NCI-H748 (cell line): ENCODE measurements at regions not wholly inside any gene's neighbourhood (a gene's known extent, or its start where the extent isn't known, plus 50 kb on each side); places are given as distances from the start of the nearest gene placed in this dataset.
"Not testable (repeated sequence)": the region's sequence is repeated elsewhere in the genome, so short reads cannot be mapped to it uniquely, and the experiment has no call there.

Experiments
- DNase-seq: peaks from one replicate; lab custom pipeline; 2025; ENCODE audit not compliant: unreplicated experiment; lab: John Stamatoyannopoulos, UW

DNA sequence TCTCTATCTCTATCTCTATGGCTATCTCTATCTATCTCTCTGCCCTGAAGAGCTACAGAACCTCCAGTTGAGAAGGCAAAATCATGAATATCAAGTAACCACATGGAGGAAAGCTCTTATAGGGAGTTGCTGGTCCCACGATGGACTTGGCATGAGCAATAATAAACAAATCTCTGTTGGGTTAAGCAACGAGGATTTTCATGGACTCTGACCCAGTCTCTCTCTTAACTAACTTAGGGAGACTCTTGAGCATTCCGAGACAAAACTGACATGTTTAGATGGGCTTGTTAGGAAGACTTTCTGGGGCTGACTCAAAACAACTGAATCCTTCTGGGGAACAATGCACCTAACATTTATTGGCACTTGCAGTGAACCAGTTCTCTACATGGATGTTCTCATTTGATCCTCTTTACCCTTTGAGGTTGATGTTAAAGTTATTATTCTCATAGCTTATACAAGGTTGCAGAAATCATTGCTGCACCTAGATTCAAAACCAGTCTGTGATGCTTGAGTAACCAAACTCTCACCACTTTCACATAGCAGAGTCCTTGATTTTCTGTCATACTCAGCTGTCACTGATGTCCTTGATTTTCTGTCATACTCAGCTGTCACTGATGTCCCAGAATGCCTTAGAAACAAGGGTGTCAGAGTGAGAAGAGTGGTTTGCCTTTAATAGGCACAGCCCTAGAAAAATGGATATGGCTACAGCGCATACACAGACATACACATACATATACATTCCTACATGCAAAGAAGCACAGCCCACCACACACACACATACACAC, 354.6 kb upstream of the MAF start:
- DNase-seq = no peak

DNA sequence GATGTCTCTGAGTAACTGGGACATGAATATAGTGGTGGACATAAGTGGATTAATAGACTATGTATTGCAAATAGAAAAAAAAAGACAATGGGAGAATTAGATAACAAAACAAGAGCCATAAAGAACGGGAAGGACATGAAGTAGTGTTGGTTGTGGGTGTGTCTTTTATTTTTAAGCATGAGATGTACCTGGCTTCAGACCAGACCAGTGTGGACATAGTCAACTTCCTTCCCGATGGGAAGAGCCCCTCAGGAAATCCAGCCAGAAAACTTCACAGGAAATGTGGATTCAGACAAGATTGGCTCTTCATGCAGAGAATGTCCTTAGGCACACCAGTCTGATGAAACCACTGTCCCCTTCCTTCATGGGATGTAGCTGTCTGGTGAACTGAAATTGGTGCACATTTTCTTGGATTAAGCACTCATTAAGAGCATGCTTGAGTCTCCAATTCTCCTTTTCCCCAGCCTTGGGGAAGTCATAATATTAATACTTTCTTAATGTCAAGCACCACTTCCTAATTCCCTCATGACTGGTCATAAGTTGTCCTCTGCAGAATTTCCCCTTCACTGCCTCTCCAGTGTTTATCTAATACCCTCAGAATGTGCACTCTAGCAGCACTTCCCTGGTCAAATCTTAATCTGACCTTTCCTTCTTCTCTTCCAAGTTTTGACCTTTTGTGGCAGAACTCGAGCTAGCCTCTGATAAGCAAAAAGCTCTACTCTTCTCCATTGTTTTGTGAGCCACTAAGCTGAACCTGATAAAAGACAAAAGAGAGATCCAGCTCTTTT, 350.6 kb upstream of the MAF start:
- no peak for DNase-seq

DNA sequence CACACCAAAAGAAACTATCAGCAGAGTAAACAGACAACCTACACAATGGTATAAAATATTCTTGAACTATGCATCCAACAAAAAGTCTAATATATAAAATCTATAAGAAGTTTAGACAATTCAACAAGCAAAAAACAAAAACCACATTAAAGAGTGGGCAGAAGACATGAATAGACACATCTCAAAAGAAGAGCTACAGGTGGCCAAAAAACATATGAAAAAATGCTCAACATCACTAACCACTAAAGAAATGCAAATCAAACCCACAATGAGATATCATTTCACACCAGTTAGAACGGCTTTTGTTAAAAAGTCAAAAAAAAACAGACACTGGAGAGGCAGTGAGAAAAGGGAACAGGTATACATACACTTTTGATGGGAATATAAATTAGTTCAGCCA, 348.9 kb upstream of the MAF start:
- no peak for DNase-seq

DNA sequence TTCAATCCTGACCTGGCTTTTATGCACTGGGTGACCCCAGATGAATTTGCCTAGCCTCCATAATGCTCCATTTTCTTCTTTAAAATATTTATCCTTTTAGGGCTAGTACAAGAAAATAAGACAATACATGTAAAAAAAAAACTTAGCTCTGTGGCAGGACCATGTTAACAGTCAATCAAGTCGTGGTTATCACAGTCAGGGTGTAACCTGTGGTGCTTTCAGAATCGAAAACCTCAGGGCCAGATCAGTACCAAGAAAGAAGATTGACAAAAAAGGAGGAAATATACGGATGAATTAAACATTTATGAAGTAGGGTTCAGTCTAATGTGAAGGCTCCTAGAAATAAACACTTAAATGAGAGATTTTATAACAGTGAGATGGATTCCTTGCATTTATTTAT, 347.2 kb upstream of the MAF start:
- DNase-seq = no peak

DNA sequence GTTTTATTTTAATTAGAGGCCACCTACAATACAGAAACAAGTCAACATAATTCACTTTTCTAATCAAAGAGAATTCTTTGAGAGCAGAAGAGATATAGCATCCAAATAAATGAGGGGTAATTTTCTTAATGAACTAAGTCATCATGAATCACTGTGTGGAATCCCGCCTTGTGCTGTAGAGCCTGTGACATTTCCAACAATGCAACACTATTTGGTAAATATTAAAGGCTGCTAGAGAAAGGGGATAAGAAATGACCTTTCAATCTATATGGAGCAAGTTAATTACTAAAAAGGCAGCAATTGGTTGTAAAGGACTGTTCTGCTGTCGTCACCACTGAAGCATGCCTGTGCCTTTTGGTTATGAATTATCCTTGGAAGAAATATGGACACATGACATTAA, 345.7 kb upstream of the MAF start:
- DNase-seq = no peak

DNA sequence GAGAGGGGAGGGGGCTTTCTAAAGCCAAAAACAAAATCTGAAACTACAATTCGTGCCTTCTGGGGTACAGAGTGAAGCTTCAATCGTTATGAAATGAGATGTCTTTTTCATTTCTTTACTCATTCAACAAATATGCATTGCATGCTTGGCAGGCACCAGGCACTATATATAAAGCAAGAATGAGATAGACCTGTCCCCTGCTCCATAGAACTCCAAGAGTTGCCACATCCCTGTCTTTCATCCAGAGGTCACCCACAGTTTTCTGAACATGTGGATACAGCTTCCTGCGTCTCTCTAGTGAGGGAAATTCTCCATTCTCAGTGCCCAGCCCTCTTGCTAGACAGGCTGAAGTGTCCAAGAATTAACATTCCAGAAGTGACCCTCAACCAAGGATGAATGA, 343.2 kb upstream of the MAF start:
- DNase-seq = no peak

DNA sequence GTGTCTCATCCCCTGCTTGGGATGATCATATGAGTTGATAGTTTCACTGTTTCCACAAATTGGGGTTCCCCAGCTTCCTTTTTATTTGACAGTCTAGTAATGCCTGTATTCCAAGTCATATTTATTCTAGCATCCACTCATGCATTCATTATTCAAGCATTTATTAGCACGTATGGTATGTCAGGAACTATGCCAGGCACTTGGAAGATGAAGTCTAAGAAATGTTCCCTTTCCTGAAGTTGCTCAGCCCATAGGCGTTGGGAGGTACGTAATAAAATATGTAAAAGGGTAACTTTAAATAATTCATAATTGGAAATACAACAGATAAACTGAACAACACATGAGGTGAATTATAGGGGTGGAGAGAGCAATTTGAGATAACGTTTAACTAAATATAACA, 338.0 kb upstream of the MAF start:
- DNase-seq = no peak

DNA sequence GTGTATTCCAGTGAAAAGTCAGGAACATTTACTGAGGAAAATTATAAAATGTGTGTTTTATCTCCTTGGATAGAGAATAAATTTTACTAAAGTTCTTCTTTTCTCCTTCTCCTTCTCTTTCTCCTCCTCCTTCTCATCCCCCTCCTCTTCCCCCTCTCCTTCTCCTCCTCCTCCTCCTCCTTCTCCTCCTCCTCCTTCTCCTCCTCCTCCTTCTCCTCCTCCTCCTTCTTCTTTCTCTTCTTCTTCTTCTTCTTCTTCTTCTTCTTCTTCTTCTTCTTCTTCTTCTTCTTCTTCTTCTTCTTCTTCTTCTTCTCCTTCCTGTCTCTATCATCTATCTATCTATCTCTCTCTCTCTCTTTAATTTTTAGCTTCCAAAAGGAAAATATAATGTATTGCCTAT, 337.1 kb upstream of the MAF start:
- DNase-seq = not testable (repeated sequence)

DNA sequence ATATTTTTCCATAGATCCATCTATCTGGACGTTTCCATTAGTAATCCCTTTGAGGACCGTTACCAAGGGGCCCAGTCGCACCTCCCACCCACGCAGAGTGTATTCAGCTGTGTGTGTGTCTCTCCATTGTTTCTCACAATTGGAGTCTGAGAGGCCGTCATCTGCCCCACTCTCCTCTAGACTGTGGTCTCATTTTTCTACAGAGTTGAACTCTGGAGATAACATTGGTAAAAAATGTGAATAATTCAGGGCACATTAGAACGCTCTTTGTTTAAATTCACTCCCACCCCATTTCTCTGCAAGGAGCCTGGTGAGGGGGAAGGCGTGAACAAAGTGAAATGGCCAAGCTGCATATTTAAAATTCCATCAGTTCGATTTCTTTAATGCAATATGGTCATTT, 333.1 kb upstream of the MAF start:
- DNase-seq = no peak

DNA sequence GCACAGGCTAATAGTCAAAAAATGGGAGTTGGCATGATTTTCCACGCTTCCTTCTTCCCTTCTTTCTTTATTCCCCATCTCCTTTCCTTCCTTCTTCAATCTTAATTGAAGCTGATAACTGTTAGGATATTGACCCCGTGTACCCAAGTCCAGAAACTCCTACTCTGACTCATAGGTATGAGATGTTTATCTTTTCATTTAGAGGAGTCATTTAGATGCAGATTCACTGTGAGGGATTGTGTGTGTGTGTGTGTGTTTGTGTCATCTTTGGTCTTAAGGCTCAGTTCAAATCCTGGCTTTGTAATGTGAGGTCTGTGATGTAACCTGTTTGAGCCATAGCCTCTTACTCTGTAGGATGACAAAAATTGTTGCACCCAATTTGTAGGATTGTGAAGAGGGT, 332.0 kb upstream of the MAF start:
- no peak for DNase-seq

DNA sequence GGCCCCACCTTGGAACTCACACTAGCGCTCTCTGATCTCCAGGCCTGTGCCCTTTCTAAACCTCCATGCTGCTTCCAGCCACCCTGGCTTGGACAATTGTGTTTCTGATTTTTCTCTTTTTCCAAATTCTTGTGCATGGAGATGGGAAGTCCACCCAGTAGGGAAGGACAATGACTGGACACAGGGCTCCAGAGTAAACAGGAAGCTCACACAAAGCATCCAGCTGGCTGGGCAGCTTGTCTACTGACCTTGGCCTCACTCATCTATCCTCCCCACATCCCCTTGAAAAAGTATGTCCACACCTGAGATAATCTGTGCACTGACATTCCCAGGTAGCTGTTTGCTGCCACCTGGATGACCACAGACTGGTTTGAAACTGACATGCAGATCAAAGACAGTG, 331.2 kb upstream of the MAF start:
- no peak for DNase-seq

DNA sequence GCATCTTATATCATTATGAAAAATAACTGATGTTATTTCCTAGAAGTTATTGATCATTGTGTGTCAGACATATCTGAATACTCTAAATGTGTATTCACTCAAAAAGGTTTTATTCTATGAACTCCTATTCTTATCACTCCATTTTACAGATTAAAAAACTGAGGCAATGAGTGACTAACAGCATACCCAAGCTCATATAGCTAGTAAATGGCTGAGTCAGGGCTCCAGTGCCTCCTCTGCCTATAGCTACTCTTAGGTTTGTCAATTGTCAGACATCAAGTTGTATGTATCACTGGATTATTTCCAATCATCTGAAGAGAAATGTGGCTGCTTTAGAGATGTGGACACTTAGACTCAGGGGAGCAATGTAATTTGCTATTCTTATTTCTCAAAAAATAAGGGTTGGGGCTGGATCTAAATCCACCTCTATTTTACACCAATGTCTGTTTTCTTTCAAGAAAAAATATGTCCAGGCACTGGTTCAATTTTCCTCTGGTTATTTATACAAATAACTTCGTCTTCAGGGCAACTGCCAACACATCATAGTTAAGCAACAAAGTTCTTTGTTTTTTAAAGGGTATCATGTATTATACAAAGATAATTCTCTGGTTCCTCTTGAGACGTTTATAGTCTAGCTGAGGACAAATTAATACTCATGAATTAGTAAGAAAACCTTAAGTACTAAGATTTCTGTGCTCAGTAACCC, 328.9 kb upstream of the MAF start:
- DNase-seq = no peak

DNA sequence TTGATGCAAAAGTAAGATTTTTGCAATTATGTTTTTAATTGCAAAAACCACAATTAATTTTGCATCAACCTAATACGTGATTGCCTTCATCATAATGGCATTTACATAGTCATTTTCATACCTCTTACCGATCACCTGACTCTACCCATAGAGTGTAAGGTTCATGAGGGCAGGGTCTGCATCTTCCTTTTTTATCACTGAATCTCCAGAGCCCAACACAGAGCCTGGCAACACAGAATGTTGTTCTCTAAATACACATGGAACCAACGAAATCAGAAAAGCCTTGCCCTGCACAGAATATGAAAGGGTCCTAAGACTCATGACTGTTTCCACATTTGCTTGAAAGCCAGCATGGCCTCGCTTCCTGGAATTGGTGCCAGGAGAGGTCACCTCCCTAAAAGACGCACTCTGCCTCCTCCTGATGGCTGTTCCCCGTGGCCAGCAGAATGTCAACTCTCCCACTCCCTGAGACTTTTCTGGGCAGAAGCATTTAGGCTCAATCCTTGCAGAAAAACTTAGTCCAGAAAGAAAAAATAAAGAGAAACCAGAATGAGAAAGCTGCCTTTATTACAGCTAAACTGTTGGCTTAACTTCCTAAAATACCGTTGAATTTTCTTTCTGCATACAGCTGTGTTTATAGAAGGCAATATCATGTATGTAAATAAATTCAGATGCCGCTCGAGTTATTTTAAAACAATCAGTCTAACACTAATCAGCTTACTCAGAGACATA, 327.8 kb upstream of the MAF start:
- DNase-seq = no peak

DNA sequence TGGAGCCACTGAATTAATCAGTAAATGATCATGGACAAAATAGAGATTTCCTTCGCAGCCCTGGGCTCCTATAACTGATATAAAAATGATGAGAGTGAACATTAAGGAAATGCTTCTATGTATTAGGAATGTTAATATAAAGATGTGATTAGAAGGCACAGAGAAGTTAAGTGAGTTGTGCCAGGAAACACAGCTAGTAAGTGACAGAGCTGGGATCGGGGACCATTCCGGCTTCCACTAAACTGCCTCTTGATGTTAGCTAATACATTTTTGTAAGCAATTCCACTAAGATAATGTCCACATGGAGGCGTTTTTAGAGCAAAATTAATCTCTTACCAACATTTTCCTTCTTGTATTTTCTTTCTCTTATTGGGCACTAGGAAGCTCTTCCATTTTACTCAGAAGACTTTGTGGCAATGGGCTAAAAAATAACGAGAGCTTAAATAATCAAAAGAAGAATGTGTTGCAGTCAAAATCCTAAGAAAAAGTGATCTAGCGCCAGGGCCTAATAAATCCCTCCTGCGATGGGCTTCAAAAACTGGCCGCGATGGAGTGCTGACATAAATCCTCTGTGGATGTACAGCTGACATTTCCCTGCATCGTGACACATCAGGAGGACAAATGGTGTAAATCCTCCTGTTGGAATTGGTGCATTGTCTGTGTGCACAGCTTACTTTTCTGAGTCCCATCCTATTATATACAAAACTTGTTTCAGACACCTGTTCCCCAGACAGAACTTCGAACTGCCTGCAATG, 326.1 kb upstream of the MAF start:
- no peak for DNase-seq

DNA sequence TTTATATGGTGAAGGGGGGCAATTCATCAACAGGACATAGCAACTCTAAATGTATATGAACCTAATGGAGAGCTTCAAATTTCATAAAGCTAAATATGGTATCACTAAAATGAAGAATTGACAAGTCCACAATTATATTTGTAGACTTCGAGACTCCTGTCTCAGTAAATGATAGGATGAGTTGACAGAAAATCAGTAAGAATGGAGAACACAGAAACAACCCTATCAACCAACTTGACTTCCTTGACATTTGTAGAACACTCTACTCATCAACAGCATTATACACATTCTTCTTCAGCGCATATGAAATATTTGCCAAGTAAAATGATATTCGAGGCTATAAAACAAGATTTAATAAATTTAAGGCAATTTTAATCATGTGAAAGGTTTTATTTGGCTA, 322.9 kb upstream of the MAF start:
- no peak for DNase-seq

DNA sequence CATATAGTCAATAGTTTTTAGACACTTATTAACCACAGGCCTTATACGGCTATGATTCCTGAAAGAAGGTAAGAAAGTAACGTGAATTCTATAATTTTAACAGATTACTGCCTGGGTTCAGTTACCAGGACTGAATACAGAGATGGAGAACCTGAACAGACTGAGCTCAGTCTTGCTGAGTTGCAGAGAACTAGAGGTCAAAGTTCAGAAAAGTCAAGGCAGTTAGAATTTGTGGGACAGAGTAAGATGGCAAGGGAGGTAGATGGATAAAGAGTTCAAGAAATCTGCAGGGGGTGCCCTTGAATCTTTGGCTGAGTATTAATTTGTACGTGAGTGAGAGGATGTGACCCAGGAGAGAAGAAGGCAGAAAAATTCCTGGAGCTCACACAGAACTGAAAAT, 320.1 kb upstream of the MAF start:
- DNase-seq = no peak

DNA sequence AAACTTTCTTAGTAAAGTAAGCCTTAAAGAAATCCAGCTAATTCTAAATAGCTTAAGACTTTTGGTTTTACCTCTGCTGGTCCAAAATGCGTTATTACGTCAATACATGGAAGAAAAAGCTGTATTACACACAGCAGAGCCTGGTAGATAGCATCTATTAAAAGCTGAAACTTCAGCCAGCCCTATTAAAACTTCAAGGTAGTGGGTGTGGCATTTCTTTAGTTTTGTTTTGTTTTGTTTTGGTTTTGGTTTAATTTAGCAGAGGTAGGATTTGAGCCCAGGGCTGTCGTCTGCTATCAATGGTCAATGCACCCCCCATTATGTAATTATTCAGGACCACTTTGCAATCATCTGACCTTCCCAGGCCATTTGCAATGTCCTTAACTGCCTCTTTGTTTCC, 318.4 kb upstream of the MAF start:
- DNase-seq = no peak

DNA sequence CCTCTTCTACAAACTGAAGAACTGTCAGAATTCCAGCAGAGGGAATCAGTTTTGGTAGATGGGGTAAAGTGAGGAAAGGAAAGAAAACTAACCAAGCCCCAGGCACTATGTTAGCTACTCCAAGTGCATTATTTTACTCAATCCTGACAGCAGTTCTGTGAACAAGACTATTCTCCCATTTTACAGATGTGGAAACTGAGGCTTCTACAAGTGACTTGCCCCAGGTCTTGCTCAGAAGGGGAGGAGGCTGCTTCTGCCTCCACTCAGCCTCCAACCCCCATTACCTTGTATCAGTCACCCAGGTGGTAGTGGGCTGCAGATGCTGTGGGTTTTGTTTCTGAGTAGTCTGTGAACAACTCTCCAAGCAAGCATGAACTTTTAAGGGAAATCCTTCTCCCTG, 315.2 kb upstream of the MAF start:
- no peak for DNase-seq

DNA sequence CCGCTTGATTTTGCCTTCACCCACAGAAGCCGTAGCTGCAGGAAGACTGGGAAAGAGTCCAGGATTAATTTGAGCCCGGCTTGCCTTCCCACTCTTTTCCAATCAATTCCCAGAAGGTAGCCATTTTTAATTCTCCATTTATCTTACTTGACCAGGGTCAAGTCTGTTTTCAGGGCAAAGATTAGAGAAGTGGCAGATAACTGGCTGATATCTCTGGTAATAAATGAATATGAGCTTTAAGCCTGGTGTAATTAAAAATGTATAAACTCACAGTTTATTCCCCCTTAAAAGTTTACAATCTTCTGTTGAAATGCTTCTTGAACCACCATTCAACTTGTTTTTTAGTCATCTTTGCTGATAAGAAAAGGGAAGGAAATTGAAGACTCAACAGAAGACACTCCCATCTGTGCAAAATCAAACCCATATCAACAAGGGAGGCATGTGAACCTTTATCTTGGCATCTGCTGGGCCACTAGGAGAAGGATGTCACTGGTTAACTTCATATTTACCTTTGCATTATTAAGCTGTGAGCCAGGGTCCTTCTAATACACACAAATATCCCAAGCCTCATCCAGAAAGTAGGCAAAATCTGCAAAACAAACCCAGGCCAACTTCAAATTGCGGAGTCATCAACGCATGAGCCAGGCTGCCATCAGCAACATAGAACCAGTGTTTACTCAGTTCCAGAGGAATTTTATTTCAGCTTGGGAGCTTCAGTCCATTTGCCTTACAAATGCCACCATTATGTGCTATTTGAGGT, 314.6 kb upstream of the MAF start:
- DNase-seq = no peak
